ENCODE measurements at regions not wholly inside any gene's neighbourhood (a gene's known extent, or its start where the extent isn't known, plus 50 kb on each side); places are given as distances from the start of the nearest gene placed in this dataset.

- TF ChIP-seq, protein P1, sequence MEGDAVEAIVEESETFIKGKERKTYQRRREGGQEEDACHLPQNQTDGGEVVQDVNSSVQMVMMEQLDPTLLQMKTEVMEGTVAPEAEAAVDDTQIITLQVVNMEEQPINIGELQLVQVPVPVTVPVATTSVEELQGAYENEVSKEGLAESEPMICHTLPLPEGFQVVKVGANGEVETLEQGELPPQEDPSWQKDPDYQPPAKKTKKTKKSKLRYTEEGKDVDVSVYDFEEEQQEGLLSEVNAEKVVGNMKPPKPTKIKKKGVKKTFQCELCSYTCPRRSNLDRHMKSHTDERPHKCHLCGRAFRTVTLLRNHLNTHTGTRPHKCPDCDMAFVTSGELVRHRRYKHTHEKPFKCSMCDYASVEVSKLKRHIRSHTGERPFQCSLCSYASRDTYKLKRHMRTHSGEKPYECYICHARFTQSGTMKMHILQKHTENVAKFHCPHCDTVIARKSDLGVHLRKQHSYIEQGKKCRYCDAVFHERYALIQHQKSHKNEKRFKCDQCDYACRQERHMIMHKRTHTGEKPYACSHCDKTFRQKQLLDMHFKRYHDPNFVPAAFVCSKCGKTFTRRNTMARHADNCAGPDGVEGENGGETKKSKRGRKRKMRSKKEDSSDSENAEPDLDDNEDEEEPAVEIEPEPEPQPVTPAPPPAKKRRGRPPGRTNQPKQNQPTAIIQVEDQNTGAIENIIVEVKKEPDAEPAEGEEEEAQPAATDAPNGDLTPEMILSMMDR (IDR thresholded peaks at IDR 0.05; ENCODE audit: low read depth, low read length), result no peak
- no peak for TF ChIP-seq MYC (IDR thresholded peaks at IDR 0.05; ENCODE audit: low read depth, low read length)
- TF ChIP-seq, protein P2, sequence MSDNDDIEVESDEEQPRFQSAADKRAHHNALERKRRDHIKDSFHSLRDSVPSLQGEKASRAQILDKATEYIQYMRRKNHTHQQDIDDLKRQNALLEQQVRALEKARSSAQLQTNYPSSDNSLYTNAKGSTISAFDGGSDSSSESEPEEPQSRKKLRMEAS (IDR thresholded peaks at IDR 0.05; ENCODE audit: low read depth, low read length), result no peak
Measured at GRCh38 chr5:167900340-167900935, 391.0 kb upstream of the WWC1 start.

Data from NB4 (cell line).